Parathyroid adenoma (tissue), 2 donors: ENCODE measurements at regions not wholly inside any gene's neighbourhood (a gene's known extent, or its start where the extent isn't known, plus 50 kb on each side); places are given as distances from the start of the nearest gene placed in this dataset.

Source experiments
- H2AFZ ChIP-seq: fragments of 300-600 bp; sonication (generic); one replicate; pipeline ENCODE4 v1.7.0; 2017; ENCODE audit warnings: antibody characterized with exemption, mild to moderate bottlenecking
- H3K27ac ChIP-seq: fragments of 300-600 bp; sonication (generic); one replicate; pipeline ENCODE4 v1.7.0; 2017
- H3K27me3 ChIP-seq: fragments of 300-600 bp; sonication (generic); one replicate; pipeline ENCODE4 v1.7.0; 2017; ENCODE audit warnings: low read length; ENCODE audit not compliant: control insufficient read depth, insufficient read depth
- H3K36me3 ChIP-seq: fragments of 300-600 bp; sonication (generic); one replicate; pipeline ENCODE4 v1.7.0; 2017; ENCODE audit warnings: low read length; ENCODE audit not compliant: control insufficient read depth, insufficient read depth
- H3K4me1 ChIP-seq: fragments of 300-600 bp; sonication (generic); one replicate; pipeline ENCODE4 v1.7.0; 2017; ENCODE audit warnings: control low read depth
- H3K4me2 ChIP-seq: fragments of 300-600 bp; sonication (generic); one replicate; pipeline ENCODE4 v1.7.0; 2017; ENCODE audit warnings: low read length
- H3K4me3 ChIP-seq: fragments of 300-600 bp; sonication (generic); one replicate; pipeline ENCODE4 v1.7.0; 2017; ENCODE audit warnings: low read depth, low read length
- H3K79me2 ChIP-seq: fragments of 300-600 bp; sonication (generic); one replicate; pipeline ENCODE4 v1.7.0; 2017; ENCODE audit warnings: control low read depth
- H3K9ac ChIP-seq: fragments of 300-600 bp; sonication (generic); one replicate; pipeline ENCODE4 v1.7.0; 2017; ENCODE audit warnings: mild to moderate bottlenecking
- H3K9me3 ChIP-seq: fragments of 300-600 bp; sonication (generic); one replicate; pipeline ENCODE4 v1.7.0; 2017; ENCODE audit warnings: low read length; ENCODE audit not compliant: control insufficient read depth
- CTCF ChIP-seq: fragments of 300-600 bp; sonication (generic); IDR thresholded peaks from one replicate; pipeline ENCODE4 v1.7.0; 2017; ENCODE audit warnings: antibody characterized with exemption, mild to moderate bottlenecking
- donor health status: primary hyperparathyroidism.

- Histone ChIP-seq H3K9ac (no peak overlapping the region), H3K79me2 (no peaks in the 10 kb centered on the region), H2AFZ (no peak overlapping the region), H3K4me2 (no peak overlapping the region), H3K9me3 (no peaks in the 10 kb centered on the region), H3K27me3 (no peaks in the 10 kb centered on the region), H3K27ac (no peak overlapping the region), H3K36me3 (no peaks in the 10 kb centered on the region), H3K4me1 (no peaks in the 10 kb centered on the region), H3K4me3 (no peak overlapping the region)
- TF ChIP-seq CTCF: no peak
Measured at GRCh38 chr4:187547316-187547715, 448.3 kb upstream of the ZFP42 start.

- no peak overlapping the region for H3K4me2 ChIP-seq
- H3K9me3 ChIP-seq: no peaks in the 10 kb centered on the region
- no peaks in the 10 kb centered on the region for H3K36me3 ChIP-seq
- H3K27ac ChIP-seq: no peak overlapping the region
- H3K79me2 ChIP-seq: no peaks in the 10 kb centered on the region
- no peak overlapping the region for H2AFZ ChIP-seq
- TF ChIP-seq CTCF: no peak
- H3K4me1 ChIP-seq: no peaks in the 10 kb centered on the region
- H3K9ac ChIP-seq: no peak overlapping the region
- no peaks in the 10 kb centered on the region for H3K27me3 ChIP-seq
- no peak overlapping the region for H3K4me3 ChIP-seq
Measured at GRCh38 chr4:187550256-187550950, 445.2 kb upstream of the ZFP42 start.

- no peak overlapping the region for H3K4me3 ChIP-seq
- H3K36me3 ChIP-seq: no peaks in the 10 kb centered on the region
- no peak overlapping the region for H3K27ac ChIP-seq
- no peak overlapping the region for H3K9ac ChIP-seq
- H3K9me3 ChIP-seq: no peaks in the 10 kb centered on the region
- H3K4me2 ChIP-seq: no peak overlapping the region
- no peaks in the 10 kb centered on the region for H3K79me2 ChIP-seq
- no peaks in the 10 kb centered on the region for H3K4me1 ChIP-seq
- no peak overlapping the region for H2AFZ ChIP-seq
- H3K27me3 ChIP-seq: no peaks in the 10 kb centered on the region
- no peak for TF ChIP-seq CTCF
Measured at GRCh38 chr4:187552781-187553180, 442.8 kb upstream of the ZFP42 start.

- H3K79me2 ChIP-seq: no peaks in the 10 kb centered on the region
- H3K27me3 ChIP-seq: no peaks in the 10 kb centered on the region
- H3K4me1 ChIP-seq: no peaks in the 10 kb centered on the region
- H3K9me3 ChIP-seq: no peaks in the 10 kb centered on the region
- no peak overlapping the region for H3K4me3 ChIP-seq
- H2AFZ ChIP-seq: no peak overlapping the region
- TF ChIP-seq CTCF: no peak
- H3K27ac ChIP-seq: no peak overlapping the region
- no peak overlapping the region for H3K9ac ChIP-seq
- no peak overlapping the region for H3K4me2 ChIP-seq
- no peaks in the 10 kb centered on the region for H3K36me3 ChIP-seq
Measured at GRCh38 chr4:187555174-187555573, 440.4 kb upstream of the ZFP42 start.

GRCh38 chr4:187558391-187558790, 437.2 kb upstream of the ZFP42 start:
- H3K27me3 ChIP-seq: no peaks in the 10 kb centered on the region
- no peaks in the 10 kb centered on the region for H3K9me3 ChIP-seq
- no peak overlapping the region for H3K9ac ChIP-seq
- H3K27ac ChIP-seq: no peak overlapping the region
- no peak for TF ChIP-seq CTCF
- H3K4me2 ChIP-seq: no peak overlapping the region
- no peaks in the 10 kb centered on the region for H3K36me3 ChIP-seq
- no peak overlapping the region for H3K4me3 ChIP-seq
- H2AFZ ChIP-seq: no peak overlapping the region
- H3K4me1 ChIP-seq: no peaks in the 10 kb centered on the region
- no peaks in the 10 kb centered on the region for H3K79me2 ChIP-seq
